HG02938 (cell line): ENCODE measurements at regions not wholly inside any gene's neighbourhood (a gene's known extent, or its start where the extent isn't known, plus 50 kb on each side); places are given as distances from the start of the nearest gene placed in this dataset.
A peak's percentile ranks its signal among the peaks of the same experiment; 100 is the strongest.
"Not testable (repeated sequence)": the region's sequence is repeated elsewhere in the genome, so short reads cannot be mapped to it uniquely, and the experiment has no call there.

Experiments
- ATAC-seq: cut with Tn5 transposase; IDR thresholded peaks from one replicate; pipeline ENCODE4 v1.9.1; 2021; ENCODE audit warnings: mild to moderate bottlenecking, moderate library complexity; ENCODE audit not compliant: unreplicated experiment

GRCh38 chr2:194870974-194871535 lies 786.0 kb upstream of the SLC39A10 start:
- ATAC-seq, result no peak

DNA sequence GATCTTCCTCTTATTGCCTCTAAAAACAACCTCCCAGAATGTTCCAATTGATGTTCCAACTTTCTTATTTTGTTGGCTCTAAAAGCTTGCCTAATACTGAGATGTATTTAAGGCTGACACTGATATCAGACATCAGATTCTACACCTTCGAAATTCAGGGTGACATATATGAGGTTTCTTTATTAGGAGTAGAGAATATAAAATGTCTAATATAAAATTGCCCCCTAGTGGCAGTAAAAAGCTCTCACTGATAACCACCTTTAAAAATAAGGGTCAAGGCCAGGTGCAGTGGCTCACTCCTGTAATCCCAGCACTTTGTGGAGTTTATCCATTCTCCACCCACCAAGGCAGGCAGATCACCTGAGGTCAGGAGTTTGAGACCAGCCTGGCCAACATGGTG lies 789.7 kb upstream of the SLC39A10 start:
- peak; percentile 58 for ATAC-seq

DNA sequence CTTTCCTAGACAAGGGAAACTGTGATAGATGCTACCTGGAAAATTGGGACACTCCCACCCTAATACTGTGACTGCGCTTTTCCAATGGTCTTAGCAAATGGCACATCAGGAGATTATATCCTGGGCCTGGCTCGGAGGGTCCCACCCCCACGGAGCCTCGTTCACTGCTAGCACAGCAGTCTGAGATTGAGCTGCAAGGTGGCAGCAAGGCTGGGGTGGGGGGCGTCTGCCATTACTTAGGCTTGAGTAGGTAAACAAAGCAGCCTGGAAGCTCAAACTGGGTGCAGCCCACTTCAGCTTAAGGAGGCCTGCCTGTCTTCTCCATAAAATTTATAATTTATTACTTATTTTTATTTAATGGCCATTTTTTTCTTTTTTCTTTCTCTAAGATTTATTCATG lies 802.1 kb upstream of the SLC39A10 start:
- ATAC-seq, result no peak

DNA sequence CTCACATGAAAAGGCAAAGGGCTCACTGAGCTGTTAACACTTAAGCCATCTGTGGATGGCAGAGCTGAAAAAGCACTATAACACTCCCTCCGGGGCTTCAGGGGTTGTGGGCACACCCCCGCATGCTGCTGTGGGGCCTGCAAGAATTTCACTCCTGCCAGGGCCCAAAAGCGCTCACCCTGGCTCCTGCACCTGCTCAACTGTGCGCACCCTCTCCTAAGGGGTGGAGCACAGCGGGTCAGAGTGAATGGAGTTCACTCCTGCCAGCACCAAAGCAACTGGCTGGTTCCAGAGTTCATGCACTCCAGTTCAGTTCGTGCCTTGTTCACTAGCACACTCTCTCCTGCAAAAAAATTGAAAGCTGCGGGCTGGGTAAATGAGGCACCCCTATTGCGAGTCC lies 814.2 kb upstream of the SLC39A10 start:
- no peak for ATAC-seq

GRCh38 chr2:194834371-194834770 lies 822.7 kb upstream of the SLC39A10 start:
- ATAC-seq, result not testable (repeated sequence)

GRCh38 chr2:194826241-194826640 lies 830.8 kb upstream of the SLC39A10 start:
- no peak for ATAC-seq

DNA sequence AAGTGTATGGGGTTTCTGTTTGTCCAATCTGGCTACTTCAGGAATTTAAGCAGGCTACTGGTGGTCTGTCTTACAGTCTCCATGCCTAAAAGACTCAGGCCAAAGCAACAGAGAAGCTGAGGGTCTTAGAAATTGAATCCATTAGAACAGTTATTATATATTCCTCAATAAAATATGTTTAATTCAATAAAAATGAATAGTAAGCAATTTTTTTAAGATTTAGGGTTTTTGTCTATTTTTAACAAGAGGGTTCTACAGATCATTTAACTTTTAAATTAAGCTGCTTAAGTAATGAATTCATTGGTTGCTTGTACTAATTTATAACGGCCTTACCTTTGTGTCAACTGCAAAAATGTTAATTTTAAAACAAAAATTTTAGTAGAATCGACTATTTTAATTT lies 832.6 kb upstream of the SLC39A10 start:
- ATAC-seq, result no peak

DNA sequence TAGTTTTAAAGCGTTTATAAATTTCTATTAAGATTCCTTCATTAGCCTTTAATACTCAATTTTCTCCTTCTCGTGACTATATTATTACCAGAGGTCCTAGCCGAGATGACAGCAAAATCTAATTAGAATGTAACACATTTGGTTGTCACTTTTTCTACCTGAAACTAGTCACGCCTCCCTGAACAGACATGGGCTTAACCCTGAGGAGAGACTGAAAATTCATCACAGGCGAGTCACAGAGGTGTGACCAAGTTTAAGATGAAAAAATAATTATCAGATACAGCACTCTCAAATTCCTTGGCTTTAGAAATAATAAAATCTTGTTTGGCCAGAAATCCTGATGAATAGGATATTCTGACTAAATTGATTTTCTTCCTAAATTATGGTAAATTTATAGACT lies 834.4 kb upstream of the SLC39A10 start:
- no peak for ATAC-seq

DNA sequence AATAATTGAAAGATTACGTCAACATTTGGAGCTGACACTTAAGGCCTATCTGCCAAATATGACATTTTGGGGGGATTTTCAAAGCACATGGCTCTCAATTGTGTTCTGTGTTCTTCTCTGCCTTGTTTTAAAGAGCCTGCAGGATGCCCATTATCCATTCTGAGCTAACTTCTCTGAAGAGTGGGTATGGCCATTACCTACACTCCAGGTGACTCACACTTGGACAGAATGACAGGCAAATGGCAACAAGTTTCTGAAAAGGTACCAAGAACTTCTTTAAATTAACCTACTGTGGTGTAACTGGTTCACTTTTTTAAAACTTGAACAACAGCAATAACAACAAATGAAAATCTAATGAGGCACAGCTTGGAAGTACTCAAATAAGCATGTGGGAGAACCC lies 834.9 kb upstream of the SLC39A10 start:
- no peak for ATAC-seq

DNA sequence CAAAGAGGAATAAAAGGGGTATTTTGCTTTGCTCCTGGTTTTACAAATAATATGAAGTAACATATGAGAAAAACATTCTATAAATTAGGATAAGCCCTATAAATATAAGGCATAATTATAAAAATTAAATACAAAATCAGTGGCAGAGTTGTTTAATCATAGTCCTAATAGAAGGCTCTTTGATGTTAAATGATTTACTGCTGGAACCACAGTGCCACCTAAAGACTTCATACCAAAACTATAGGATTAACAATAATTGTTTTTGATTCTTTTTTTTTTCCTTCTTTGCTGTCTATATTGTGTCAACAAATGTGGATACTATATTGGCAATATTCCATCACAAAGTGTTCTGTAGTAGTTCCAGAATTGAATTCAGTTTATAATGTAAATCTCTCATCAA lies 837.7 kb upstream of the SLC39A10 start:
- no peak for ATAC-seq

DNA sequence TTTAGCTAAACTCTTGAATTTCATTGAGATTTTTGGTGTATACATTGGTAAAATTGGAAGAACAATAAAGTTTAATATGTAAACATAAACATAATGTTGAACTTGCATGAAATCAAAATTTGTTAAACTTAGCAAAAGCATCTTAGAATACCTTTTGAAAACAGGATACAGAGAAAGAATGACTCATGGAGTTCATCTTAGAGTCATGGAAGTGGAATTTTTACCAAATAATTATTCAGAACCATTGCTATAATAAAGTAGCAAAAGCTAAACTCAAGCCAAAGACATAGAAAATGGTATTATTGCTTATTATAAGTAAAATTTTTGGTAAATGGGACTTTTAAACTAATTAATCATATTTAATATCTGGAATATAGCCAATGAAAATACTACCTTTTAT lies 841.6 kb upstream of the SLC39A10 start:
- ATAC-seq, result no peak

DNA sequence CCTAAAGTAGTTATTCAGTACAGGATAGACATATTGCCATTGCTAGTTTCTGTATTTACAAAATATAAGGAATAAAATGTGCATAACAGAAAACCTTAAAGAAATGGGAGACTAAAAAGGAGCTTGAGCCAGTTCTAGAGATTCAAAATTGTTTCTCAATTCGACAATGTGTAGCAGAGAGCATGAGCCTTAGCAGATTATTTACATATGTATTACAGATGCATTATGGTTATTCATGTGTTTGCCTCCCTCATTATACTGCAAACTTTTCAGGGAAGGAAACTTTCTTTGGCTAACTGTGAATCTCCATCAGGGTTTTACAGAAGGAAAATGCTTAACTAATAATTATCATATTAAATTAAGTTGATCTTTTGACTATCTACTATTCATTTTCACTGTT lies 854.4 kb upstream of the SLC39A10 start:
- no peak for ATAC-seq

- ATAC-seq, result not testable (repeated sequence)
Measured at GRCh38 chr2:194787071-194787470, 870.0 kb upstream of the SLC39A10 start.

- ATAC-seq, result not testable (repeated sequence)
Measured at GRCh38 chr2:194771394-194771793, 885.6 kb upstream of the SLC39A10 start.

GRCh38 chr2:194769030-194769429 lies 888.0 kb upstream of the SLC39A10 start:
- ATAC-seq, result no peak

GRCh38 chr2:194765723-194766122 lies 891.3 kb upstream of the SLC39A10 start:
- no peak for ATAC-seq

GRCh38 chr2:194750926-194751325 lies 906.1 kb upstream of the SLC39A10 start:
- no peak for ATAC-seq

DNA sequence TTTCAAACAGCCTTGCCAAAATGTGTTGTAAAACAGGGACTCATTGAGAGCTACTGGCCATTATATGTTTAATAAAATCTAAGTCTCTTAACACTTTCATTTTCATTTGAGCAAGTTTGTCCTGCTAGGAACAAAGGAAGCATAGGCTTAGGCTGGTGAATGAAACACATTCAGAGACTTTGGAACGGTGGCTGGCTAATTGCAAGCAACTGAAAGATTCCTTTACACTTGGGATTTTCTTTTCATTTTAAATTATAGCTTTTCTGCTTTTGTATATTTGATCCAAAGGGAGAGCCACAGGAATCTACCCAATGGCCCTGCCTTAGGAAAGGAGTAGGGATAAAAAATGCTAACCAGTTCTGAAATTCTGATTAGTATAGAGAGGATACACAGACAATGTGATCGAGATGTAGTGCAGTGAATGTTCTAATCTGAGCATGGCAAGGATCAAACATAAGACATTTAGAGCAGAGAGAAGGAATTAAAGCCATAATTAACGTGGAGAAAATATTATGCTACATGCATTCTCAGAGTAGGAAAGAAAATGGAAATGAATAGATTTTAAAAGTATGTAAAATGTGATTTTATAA lies 911.4 kb upstream of the SLC39A10 start:
- ATAC-seq, result no peak

GRCh38 chr2:194742706-194743105 lies 914.3 kb upstream of the SLC39A10 start:
- no peak for ATAC-seq

- no peak for ATAC-seq
Measured at GRCh38 chr2:194739217-194739616, 917.8 kb upstream of the SLC39A10 start.

DNA sequence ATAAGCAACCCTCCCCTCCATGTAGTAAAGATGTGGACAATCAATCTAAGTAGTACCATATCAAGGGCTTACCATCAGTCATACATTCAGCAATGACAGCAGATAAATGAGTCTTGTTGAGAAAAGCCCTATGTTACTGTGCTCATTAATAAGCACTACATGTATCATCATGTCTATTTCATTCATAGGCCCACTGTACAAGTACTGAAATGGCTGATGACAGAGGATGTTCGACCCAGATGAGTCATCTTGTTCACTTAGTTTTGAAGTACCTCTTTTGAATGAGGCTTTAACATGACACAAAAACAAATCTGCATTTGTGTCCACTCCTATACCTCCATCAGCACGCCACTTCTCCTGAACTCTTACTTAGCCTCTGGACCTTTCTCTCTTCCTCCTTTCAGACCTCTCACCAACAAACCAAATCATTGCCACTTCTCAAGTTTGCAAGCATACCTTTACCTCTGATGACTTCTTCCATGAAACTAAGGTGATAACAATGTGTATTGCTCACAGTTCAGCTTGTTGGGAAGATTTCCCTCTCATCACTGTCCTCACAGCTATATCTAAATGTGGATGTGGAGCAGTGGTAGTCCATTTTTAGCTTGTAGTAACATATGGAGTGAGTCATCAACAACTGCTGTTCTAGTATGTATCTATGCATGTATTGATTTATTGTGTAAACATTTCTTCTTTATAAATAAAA lies 921.0 kb upstream of the SLC39A10 start:
- ATAC-seq, result no peak

GRCh38 chr2:194730266-194730665 lies 926.8 kb upstream of the SLC39A10 start:
- ATAC-seq, result no peak

- no peak for ATAC-seq
Measured at GRCh38 chr2:194725169-194725568, 931.9 kb upstream of the SLC39A10 start.
